HEK293 (cell line): ENCODE measurements at regions not wholly inside any gene's neighbourhood (a gene's known extent, or its start where the extent isn't known, plus 50 kb on each side); places are given as distances from the start of the nearest gene placed in this dataset.

Source experiments
- CTCF ChIA-PET: fragments of 350-600 bp; formaldehyde crosslinking; extraction: SDS; loops from one replicate; lab custom pipeline; 2021; ENCODE audit warnings: antibody characterized with exemption; lab: Yijun Ruan, JAX
- POLR2A ChIA-PET: fragments of 300-600 bp; formaldehyde crosslinking; extraction: SDS; loops from one replicate; lab custom pipeline; 2020; ENCODE audit warnings: antibody characterized with exemption, inconsistent platforms; lab: Yijun Ruan, JAX
- H3K27ac ChIP-seq: fragments of 200-500 bp; sonication (Bioruptor generic); 2 replicates; pipeline ENCODE4 v1.5.1; 2014; ENCODE audit warnings: low read depth, low read length, control low read depth, inconsistent platforms; ENCODE audit errors: extremely low read depth
- H3K36me3 ChIP-seq, 2 experiments: fragments of 200-500 bp in 1 of 2; sonication (Bioruptor generic) in 1 of 2; 1 replicate in 1 of 2; 2 replicates in 1 of 2; pipeline ENCODE4 v1.5.1; 2014 to 2017; ENCODE audit warnings: inconsistent platforms in 2 of 2, low read length in 2 of 2; ENCODE audit not compliant: control insufficient read depth in 2 of 2, insufficient read depth in 1 of 2
- H3K4me1 ChIP-seq: fragments of 200-500 bp; sonication (Bioruptor generic); 2 replicates; pipeline ENCODE4 v1.5.1; 2014; ENCODE audit warnings: mild to moderate bottlenecking, low read length, inconsistent platforms; ENCODE audit not compliant: control insufficient read depth, insufficient read depth
- H3K4me3 ChIP-seq: 2 replicates; pipeline ENCODE4 v1.5.1; 2011; ENCODE audit warnings: low read depth, mild to moderate bottlenecking, control low read depth, low read length, moderate library complexity
- H3K9me3 ChIP-seq: fragments of 200-500 bp; sonication (Bioruptor generic); 2 replicates; pipeline ENCODE4 v1.5.1; 2014; ENCODE audit warnings: low read depth, low read length, inconsistent platforms; ENCODE audit not compliant: control insufficient read depth, insufficient read depth
- BCL11A ChIP-seq: fragments of 450-650 bp; formaldehyde crosslinking; IDR thresholded peaks from 2 replicates; pipeline ENCODE4 v1.5.1; 2016; ENCODE audit warnings: low read depth, missing biosample characterization, missing genetic modification characterization
- KLF10 ChIP-seq: fragments of 450-650 bp; IDR thresholded peaks from 2 replicates; pipeline ENCODE4 v1.5.1; 2018; ENCODE audit warnings: missing biosample characterization, mild to moderate bottlenecking, missing genetic modification characterization
- SCRT2 ChIP-seq: fragments of 450-650 bp; formaldehyde crosslinking; IDR thresholded peaks from 2 replicates; pipeline ENCODE4 v1.5.1; 2016; ENCODE audit warnings: missing biosample characterization, missing genetic modification characterization
- SP7 ChIP-seq: fragments of 450-650 bp; formaldehyde crosslinking; IDR thresholded peaks from 2 replicates; pipeline ENCODE4 v1.5.1; 2016; ENCODE audit warnings: missing biosample characterization, missing genetic modification characterization
- YY1 ChIP-seq: fragments of 450-650 bp; formaldehyde crosslinking; IDR thresholded peaks from 2 replicates; pipeline ENCODE4 v1.5.1; 2018; ENCODE audit warnings: missing biosample characterization, missing genetic modification characterization
- ZBTB48 ChIP-seq: fragments of 450-650 bp; formaldehyde crosslinking; IDR thresholded peaks from 2 replicates; pipeline ENCODE4 v1.5.1; 2016; ENCODE audit warnings: missing biosample characterization, missing genetic modification characterization
- ZFP69B ChIP-seq: fragments of 450-650 bp; formaldehyde crosslinking; IDR thresholded peaks from 2 replicates; pipeline ENCODE4 v1.5.1; 2016; ENCODE audit warnings: missing biosample characterization, missing genetic modification characterization
- ZNF121 ChIP-seq: fragments of 450-650 bp; formaldehyde crosslinking; IDR thresholded peaks from 2 replicates; pipeline ENCODE4 v1.5.1; 2016; ENCODE audit warnings: missing biosample characterization, missing genetic modification characterization
- ZNF221 ChIP-seq: fragments of 450-650 bp; formaldehyde crosslinking; IDR thresholded peaks from 2 replicates; pipeline ENCODE4 v1.5.1; 2017; ENCODE audit warnings: missing biosample characterization, missing genetic modification characterization, borderline replicate concordance
- ZNF274 ChIP-seq, 2 experiments: fragments of 200-500 bp in 1 of 2; fragments of 450-650 bp in 1 of 2; sonication (Bioruptor generic) in 1 of 2; formaldehyde crosslinking in 1 of 2; IDR thresholded peaks; 2 replicates each; pipeline versions ENCODE4 v1.5.1 to v1.6.1; 2014 to 2016; ENCODE audit warnings: borderline replicate concordance in 1 of 2, inconsistent platforms in 1 of 2, low read length in 1 of 2, missing biosample characterization in 1 of 2, missing genetic modification characterization in 1 of 2
- ZNF292 ChIP-seq: fragments of 450-650 bp; formaldehyde crosslinking; IDR thresholded peaks from 2 replicates; pipeline ENCODE4 v1.5.1; 2016; ENCODE audit warnings: low read depth, missing biosample characterization, missing genetic modification characterization, borderline replicate concordance
- ZNF530 ChIP-seq: fragments of 450-650 bp; formaldehyde crosslinking; IDR thresholded peaks from 2 replicates; pipeline ENCODE4 v1.5.1; 2016; ENCODE audit warnings: low read depth, missing biosample characterization, missing genetic modification characterization
- ZSCAN23 ChIP-seq: fragments of 450-650 bp; formaldehyde crosslinking; IDR thresholded peaks from 2 replicates; pipeline ENCODE4 v1.5.1; 2016; ENCODE audit warnings: missing biosample characterization, missing genetic modification characterization
- ZXDB ChIP-seq: fragments of 450-650 bp; formaldehyde crosslinking; IDR thresholded peaks from 2 replicates; pipeline ENCODE4 v1.5.1; 2016; ENCODE audit warnings: missing biosample characterization, missing genetic modification characterization
- TF ChIP-seq, protein P1 (sequence below): fragments of 450-650 bp; formaldehyde crosslinking; IDR thresholded peaks from 2 replicates; pipeline ENCODE4 v1.5.1; 2016; ENCODE audit warnings: missing biosample characterization, missing genetic modification characterization
- TF ChIP-seq, protein P2 (sequence below): IDR thresholded peaks from 2 replicates; pipeline ENCODE4 v1.6.1; 2011; ENCODE audit warnings: mild to moderate bottlenecking, low read depth, low read length, borderline replicate concordance
- TF ChIP-seq, protein P3 (sequence below): fragments of 450-650 bp; formaldehyde crosslinking; IDR thresholded peaks from 2 replicates; pipeline ENCODE4 v1.5.1; 2016; ENCODE audit warnings: missing biosample characterization, missing genetic modification characterization
- TF ChIP-seq, protein P4 (sequence below): fragments of 450-650 bp; formaldehyde crosslinking; IDR thresholded peaks from 2 replicates; pipeline ENCODE4 v1.5.1; 2016; ENCODE audit warnings: missing biosample characterization, missing genetic modification characterization
- TF ChIP-seq, protein P5 (sequence below): fragments of 450-650 bp; formaldehyde crosslinking; IDR thresholded peaks from 2 replicates; pipeline ENCODE4 v1.5.1; 2016; ENCODE audit warnings: missing biosample characterization, missing genetic modification characterization
- TF ChIP-seq, protein P6 (sequence below): fragments of 450-650 bp; formaldehyde crosslinking; IDR thresholded peaks from 2 replicates; pipeline ENCODE4 v1.5.1; 2016; ENCODE audit warnings: missing biosample characterization, missing genetic modification characterization, borderline replicate concordance

DNA sequence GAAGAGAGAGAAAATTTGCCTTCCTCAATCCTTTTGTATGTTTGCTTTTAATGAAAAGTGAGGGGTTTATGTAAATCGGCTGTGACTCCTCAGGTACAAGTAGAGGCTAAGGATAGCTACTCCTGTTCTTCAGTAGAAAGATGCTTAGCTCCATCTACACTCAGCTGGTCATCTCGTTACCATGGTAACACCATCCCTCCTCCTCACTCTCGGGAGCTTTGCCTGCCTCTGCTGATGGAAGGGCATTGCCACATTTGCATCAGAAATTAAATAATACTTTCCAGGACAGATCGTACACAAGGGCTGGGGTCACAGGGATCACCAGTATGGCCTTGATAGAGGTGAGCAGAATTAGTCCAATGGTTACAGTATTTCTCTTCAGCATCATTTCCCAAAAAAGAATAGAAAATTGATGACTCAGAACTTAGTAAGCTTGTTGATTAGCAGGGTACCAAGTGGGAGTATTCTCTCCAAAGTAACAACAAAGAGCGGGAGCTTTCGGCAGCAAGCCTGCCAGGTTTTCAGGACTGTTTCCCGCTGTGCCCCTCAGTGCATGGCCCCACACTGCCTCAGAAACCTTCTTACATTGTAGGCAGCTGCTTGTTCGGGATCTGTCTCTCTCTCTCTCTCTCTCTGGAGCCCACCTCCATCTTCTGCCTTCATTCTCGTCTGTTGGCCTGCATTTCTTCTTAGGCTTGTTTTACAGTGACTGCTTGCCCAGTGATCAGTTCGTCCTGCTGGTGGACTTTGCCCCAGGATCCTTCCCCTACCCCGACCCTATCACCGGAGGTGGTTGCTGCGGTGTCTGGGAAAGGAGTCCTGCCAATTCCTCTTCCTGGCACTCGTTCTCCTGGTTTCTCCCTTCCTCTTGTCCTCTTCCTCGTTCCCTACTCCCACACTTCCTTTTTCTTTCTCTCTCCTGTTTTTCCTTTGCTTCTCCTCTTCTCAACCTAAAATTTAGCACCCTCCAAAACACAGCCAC lies 51.9 kb upstream of the SNAPC3 start:
- ChIA-PET CTCF (interaction anchor here (0.6 to 1.8 kb wide), 2 partner anchors 8 to 46 kb away, joined by 3 to 7 read pairs; no protein-coding TSS in a partner anchor), POLR2A (no interaction called here)
- TF ChIP-seq, protein P1, sequence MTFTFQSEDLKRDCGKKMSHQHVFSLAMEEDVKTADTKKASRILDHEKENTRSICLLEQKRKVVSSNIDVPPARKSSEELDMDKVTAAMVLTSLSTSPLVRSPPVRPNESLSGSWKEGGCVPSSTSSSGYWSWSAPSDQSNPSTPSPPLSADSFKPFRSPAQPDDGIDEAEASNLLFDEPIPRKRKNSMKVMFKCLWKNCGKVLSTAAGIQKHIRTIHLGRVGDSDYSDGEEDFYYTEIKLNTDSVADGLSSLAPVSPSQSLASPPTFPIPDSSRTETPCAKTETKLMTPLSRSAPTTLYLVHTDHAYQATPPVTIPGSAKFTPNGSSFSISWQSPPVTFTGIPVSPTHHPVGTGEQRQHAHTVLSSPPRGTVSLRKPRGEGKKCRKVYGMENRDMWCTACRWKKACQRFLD = no peak
- TF ChIP-seq, protein P2, sequence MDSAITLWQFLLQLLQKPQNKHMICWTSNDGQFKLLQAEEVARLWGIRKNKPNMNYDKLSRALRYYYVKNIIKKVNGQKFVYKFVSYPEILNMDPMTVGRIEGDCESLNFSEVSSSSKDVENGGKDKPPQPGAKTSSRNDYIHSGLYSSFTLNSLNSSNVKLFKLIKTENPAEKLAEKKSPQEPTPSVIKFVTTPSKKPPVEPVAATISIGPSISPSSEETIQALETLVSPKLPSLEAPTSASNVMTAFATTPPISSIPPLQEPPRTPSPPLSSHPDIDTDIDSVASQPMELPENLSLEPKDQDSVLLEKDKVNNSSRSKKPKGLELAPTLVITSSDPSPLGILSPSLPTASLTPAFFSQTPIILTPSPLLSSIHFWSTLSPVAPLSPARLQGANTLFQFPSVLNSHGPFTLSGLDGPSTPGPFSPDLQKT = no peak
- TF ChIP-seq KLF10 (tag by site-specific recombination) (no peak), SP7 (tag by site-specific recombination) (no peak), SCRT2 (no peak), ZFP69B (tag by site-specific recombination) (no peak), ZNF274 (IDR thresholded peaks at IDR 0.05; ENCODE audit: low read length) (no peak), ZNF274 (tag by site-specific recombination; IDR thresholded peaks at IDR 0.05; ENCODE audit: borderline replicate concordance) (no peak), ZBTB48 (no peak), ZSCAN23 (tag by site-specific recombination) (no peak), ZNF530 (no peak), BCL11A (tag by site-specific recombination) (no peak), ZNF221 (no peak), ZNF292 (tag by site-specific recombination) (no peak), ZNF121 (tag by site-specific recombination) (no peak), YY1 (tag by site-specific recombination) (no peak), ZXDB (no peak)
- TF ChIP-seq, protein P3, sequence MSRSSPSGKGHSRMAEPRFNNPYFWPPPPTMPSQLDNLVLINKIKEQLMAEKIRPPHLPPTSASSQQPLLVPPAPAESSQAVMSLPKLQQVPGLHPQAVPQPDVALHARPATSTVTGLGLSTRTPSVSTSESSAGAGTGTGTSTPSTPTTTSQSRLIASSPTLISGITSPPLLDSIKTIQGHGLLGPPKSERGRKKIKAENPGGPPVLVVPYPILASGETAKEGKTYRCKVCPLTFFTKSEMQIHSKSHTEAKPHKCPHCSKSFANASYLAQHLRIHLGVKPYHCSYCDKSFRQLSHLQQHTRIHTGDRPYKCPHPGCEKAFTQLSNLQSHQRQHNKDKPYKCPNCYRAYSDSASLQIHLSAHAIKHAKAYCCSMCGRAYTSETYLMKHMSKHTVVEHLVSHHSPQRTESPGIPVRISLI (tag by site-specific recombination) = no peak
- TF ChIP-seq, protein P4, sequence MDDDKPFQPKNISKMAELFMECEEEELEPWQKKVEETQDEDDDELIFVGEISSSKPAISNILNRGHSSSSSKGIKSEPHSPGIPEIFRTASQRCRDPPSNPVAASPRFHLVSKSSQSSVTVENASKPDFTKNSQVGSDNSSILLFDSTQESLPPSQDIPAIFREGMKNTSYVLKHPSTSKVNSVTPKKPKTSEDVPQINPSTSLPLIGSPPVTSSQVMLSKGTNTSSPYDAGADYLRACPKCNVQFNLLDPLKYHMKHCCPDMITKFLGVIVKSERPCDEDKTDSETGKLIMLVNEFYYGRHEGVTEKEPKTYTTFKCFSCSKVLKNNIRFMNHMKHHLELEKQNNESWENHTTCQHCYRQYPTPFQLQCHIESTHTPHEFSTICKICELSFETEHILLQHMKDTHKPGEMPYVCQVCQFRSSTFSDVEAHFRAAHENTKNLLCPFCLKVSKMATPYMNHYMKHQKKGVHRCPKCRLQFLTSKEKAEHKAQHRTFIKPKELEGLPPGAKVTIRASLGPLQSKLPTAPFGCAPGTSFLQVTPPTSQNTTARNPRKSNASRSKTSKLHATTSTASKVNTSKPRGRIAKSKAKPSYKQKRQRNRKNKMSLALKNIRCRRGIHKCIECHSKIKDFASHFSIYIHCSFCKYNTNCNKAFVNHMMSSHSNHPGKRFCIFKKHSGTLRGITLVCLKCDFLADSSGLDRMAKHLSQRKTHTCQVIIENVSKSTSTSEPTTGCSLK = no peak
- TF ChIP-seq, protein P5, sequence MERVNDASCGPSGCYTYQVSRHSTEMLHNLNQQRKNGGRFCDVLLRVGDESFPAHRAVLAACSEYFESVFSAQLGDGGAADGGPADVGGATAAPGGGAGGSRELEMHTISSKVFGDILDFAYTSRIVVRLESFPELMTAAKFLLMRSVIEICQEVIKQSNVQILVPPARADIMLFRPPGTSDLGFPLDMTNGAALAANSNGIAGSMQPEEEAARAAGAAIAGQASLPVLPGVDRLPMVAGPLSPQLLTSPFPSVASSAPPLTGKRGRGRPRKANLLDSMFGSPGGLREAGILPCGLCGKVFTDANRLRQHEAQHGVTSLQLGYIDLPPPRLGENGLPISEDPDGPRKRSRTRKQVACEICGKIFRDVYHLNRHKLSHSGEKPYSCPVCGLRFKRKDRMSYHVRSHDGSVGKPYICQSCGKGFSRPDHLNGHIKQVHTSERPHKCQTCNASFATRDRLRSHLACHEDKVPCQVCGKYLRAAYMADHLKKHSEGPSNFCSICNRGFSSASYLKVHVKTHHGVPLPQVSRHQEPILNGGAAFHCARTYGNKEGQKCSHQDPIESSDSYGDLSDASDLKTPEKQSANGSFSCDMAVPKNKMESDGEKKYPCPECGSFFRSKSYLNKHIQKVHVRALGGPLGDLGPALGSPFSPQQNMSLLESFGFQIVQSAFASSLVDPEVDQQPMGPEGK (tag by site-specific recombination) = no peak
- TF ChIP-seq, protein P6, sequence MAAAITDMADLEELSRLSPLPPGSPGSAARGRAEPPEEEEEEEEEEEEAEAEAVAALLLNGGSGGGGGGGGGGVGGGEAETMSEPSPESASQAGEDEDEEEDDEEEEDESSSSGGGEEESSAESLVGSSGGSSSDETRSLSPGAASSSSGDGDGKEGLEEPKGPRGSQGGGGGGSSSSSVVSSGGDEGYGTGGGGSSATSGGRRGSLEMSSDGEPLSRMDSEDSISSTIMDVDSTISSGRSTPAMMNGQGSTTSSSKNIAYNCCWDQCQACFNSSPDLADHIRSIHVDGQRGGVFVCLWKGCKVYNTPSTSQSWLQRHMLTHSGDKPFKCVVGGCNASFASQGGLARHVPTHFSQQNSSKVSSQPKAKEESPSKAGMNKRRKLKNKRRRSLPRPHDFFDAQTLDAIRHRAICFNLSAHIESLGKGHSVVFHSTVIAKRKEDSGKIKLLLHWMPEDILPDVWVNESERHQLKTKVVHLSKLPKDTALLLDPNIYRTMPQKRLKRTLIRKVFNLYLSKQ (tag by site-specific recombination) = no peak
- H3K36me3 ChIP-seq = no peaks in the 10 kb centered on the region
- no peak overlapping the region for H3K4me3 ChIP-seq
- no peaks in the 10 kb centered on the region for H3K4me1 ChIP-seq
- H3K27ac ChIP-seq = no peak overlapping the region
- H3K9me3 ChIP-seq = no peaks in the 10 kb centered on the region
